LNCaP clone FGC (cell line): ENCODE measurements at regions not wholly inside any gene's neighbourhood (a gene's known extent, or its start where the extent isn't known, plus 50 kb on each side); places are given as distances from the start of the nearest gene placed in this dataset.

ENCODE experiments used
- DNase-seq: peaks from one replicate; pipeline ENCODE4 v3.0.0-alpha.2; 2011; ENCODE audit warnings: low read depth
- H3K4me3 ChIP-seq: 2 replicates; pipeline ENCODE4 v1.5.1; 2011; ENCODE audit warnings: mild to moderate bottlenecking, low read depth, low read length, control low read depth
- CTCF ChIP-seq: IDR thresholded peaks from 2 replicates; pipeline ENCODE4 v1.5.1; 2012; ENCODE audit warnings: mild to moderate bottlenecking; ENCODE audit not compliant: control insufficient read depth, insufficient read depth; ENCODE audit errors: extremely low read depth

- TF ChIP-seq CTCF = no peak
- H3K4me3 ChIP-seq = no peak overlapping the region
- no peak for DNase-seq
Measured at GRCh38 chr4:163846008-163846407, 351.5 kb downstream of the TMA16 start.

GRCh38 chr4:163852246-163852645 lies 357.8 kb downstream of the TMA16 start:
- TF ChIP-seq CTCF = no peak
- no peak for DNase-seq
- H3K4me3 ChIP-seq = no peak overlapping the region

GRCh38 chr4:163857903-163858302 lies 363.4 kb downstream of the TMA16 start:
- TF ChIP-seq CTCF = no peak
- no peak for DNase-seq

GRCh38 chr4:163858515-163858914 lies 364.0 kb downstream of the TMA16 start:
- no peak for TF ChIP-seq CTCF
- no peak for DNase-seq
- H3K4me3 ChIP-seq = no peak overlapping the region

More at GRCh38 chr4:163857903-163858302, 363.4 kb downstream of the TMA16 start:
- H3K4me3 ChIP-seq = no peak overlapping the region

GRCh38 chr4:163863082-163863481 lies 368.6 kb downstream of the TMA16 start:
- no peak for DNase-seq
- H3K4me3 ChIP-seq = no peak overlapping the region
- TF ChIP-seq CTCF = no peak

GRCh38 chr4:163865010-163865409 lies 370.5 kb downstream of the TMA16 start:
- TF ChIP-seq CTCF = no peak
- H3K4me3 ChIP-seq = no peak overlapping the region
- DNase-seq = no peak

- DNase-seq = no peak
- TF ChIP-seq CTCF = no peak
- no peak overlapping the region for H3K4me3 ChIP-seq
Measured at GRCh38 chr4:163866728-163867315, 372.3 kb downstream of the TMA16 start.
